AG09309 (cell line): ENCODE measurements at regions not wholly inside any gene's neighbourhood (a gene's known extent, or its start where the extent isn't known, plus 50 kb on each side); places are given as distances from the start of the nearest gene placed in this dataset.
"Not testable (repeated sequence)": the region's sequence is repeated elsewhere in the genome, so short reads cannot be mapped to it uniquely, and the experiment has no call there.

Source experiments
- DNase-seq: peaks from one replicate; pipeline ENCODE4 v3.0.0-alpha.2; 2010; ENCODE audit warnings: low read depth
- H3K4me3 ChIP-seq: 2 replicates; pipeline ENCODE4 v1.5.1; 2011; ENCODE audit warnings: mild to moderate bottlenecking, low read depth, low read length, moderate library complexity; ENCODE audit not compliant: control insufficient read depth
- TF ChIP-seq, protein P1 (sequence below): IDR thresholded peaks from 2 replicates; pipeline ENCODE4 v1.5.1; 2011; ENCODE audit warnings: mild to moderate bottlenecking, low read depth, low read length, inconsistent platforms; ENCODE audit not compliant: insufficient read depth, control insufficient read depth; ENCODE audit errors: missing control alignments

- DNase-seq, result no peak
- H3K4me3 ChIP-seq, result no peak overlapping the region
- TF ChIP-seq, protein P1, sequence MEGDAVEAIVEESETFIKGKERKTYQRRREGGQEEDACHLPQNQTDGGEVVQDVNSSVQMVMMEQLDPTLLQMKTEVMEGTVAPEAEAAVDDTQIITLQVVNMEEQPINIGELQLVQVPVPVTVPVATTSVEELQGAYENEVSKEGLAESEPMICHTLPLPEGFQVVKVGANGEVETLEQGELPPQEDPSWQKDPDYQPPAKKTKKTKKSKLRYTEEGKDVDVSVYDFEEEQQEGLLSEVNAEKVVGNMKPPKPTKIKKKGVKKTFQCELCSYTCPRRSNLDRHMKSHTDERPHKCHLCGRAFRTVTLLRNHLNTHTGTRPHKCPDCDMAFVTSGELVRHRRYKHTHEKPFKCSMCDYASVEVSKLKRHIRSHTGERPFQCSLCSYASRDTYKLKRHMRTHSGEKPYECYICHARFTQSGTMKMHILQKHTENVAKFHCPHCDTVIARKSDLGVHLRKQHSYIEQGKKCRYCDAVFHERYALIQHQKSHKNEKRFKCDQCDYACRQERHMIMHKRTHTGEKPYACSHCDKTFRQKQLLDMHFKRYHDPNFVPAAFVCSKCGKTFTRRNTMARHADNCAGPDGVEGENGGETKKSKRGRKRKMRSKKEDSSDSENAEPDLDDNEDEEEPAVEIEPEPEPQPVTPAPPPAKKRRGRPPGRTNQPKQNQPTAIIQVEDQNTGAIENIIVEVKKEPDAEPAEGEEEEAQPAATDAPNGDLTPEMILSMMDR, result no peak
These were observed 250.1 kb downstream of the NUAK1 start for GRCh38 chr12:105888696-105889095.

DNA sequence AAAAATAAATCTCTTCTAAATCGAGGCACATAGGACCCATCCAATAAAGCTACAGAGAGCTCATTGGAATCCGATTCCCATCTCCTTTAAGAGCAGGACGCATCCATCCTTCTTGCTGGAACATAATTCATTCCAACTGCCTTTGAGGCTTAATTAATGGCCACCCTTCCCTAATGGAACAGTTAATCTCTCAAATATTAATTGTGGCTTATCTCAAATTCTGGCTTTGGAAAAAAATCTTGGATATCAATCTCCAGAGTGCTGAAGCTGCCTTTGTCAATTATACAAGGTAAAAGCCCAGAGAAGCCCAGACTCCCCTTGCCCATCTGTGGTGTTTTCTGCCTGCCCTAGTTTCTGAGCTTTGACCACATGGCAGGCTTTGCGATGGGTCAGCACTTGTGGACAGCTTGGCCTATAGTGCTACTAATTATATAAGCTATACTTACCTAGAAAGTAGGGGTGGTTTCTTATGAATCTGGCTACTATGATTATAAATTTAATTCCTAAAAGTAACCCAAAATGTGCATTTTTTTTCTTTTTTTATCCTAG is 246.3 kb downstream of the NUAK1 start:
- DNase-seq, result no peak
- TF ChIP-seq, protein P1, result no peak
- no peak overlapping the region for H3K4me3 ChIP-seq

GRCh38 chr12:105895197-105895832 is 243.4 kb downstream of the NUAK1 start:
- H3K4me3 ChIP-seq, DNase-seq: not testable (repeated sequence)

GRCh38 chr12:105897311-105897725 is 241.4 kb downstream of the NUAK1 start:
- H3K4me3 ChIP-seq, result no peak overlapping the region
- no peak for DNase-seq
- TF ChIP-seq, protein P1, result no peak

GRCh38 chr12:105898271-105898670 is 240.5 kb downstream of the NUAK1 start:
- not testable (repeated sequence) for H3K4me3 ChIP-seq, DNase-seq

DNA sequence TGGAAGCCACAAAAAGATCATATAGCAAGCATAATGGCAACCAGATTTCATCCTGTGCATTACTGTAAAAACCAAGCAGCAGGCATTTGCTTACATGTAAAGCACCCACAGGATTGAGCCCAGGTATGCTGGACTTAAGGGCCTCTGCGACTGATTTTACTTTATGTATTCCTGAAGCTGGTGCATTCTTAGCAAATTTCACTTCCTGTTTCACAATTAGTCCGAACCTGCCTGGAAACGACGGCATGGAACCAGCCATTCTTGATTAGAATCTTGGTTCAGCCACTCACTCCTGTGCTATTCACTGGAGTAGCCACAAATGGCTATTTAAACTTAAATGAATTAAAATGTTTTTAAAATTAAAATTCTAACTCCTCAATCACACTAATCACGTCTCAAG is 239.2 kb downstream of the NUAK1 start:
- no peak overlapping the region for H3K4me3 ChIP-seq
- TF ChIP-seq, protein P1, result no peak
- DNase-seq, result no peak

- TF ChIP-seq, protein P1, result no peak
- no peak for DNase-seq
- H3K4me3 ChIP-seq, result no peak overlapping the region
These were observed 232.2 kb downstream of the NUAK1 start for GRCh38 chr12:105906561-105906960.

GRCh38 chr12:105907982-105908381 is 230.8 kb downstream of the NUAK1 start:
- no peak overlapping the region for H3K4me3 ChIP-seq
- TF ChIP-seq, protein P1, result no peak
- DNase-seq, result no peak
